ENCODE measurements at regions not wholly inside any gene's neighbourhood (a gene's known extent, or its start where the extent isn't known, plus 50 kb on each side); places are given as distances from the start of the nearest gene placed in this dataset.

DNA sequence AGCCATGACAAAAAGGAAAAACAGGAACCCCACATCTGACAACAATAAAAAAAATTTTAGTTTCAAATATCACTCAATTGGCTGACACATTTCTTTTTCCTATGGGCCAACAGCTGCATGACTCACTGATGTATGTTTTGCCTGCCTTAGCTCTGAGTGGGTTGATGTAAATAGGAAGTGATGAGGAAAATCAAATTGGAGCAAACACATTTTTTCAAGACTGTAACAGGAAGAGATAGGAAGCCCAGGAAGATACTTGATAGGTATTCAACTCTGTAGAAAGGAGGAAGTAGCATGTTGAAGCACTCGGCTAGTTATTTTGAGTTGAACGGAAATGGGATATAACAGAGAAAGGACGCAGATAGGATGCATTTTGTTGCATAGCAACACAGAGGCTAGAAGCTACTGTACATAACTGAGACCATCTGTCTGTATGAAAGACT, 168.0 kb upstream of the NR5A2 start:
- DNase-seq (ENCODE audit: low spot score), result peak; percentile 25
- CTCF ChIA-PET, result no interaction called here
- no peaks in the 10 kb centered on the region for H3K9me3 ChIP-seq (ENCODE audit: low read depth, low read length, poor library complexity, severe bottlenecking)
- H3K27ac ChIP-seq (ENCODE audit: low read depth, low read length, poor library complexity, severe bottlenecking), result no peak overlapping the region
- H3K36me3 ChIP-seq (ENCODE audit: insufficient read depth, low read length, poor library complexity, severe bottlenecking), result no peaks in the 10 kb centered on the region
- no TSS peak for BruUV-seq (replicated peaks)
- TF ChIP-seq, protein P1, sequence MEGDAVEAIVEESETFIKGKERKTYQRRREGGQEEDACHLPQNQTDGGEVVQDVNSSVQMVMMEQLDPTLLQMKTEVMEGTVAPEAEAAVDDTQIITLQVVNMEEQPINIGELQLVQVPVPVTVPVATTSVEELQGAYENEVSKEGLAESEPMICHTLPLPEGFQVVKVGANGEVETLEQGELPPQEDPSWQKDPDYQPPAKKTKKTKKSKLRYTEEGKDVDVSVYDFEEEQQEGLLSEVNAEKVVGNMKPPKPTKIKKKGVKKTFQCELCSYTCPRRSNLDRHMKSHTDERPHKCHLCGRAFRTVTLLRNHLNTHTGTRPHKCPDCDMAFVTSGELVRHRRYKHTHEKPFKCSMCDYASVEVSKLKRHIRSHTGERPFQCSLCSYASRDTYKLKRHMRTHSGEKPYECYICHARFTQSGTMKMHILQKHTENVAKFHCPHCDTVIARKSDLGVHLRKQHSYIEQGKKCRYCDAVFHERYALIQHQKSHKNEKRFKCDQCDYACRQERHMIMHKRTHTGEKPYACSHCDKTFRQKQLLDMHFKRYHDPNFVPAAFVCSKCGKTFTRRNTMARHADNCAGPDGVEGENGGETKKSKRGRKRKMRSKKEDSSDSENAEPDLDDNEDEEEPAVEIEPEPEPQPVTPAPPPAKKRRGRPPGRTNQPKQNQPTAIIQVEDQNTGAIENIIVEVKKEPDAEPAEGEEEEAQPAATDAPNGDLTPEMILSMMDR (conservative IDR thresholded peaks at IDR 0.05; ENCODE audit: low read depth, low read length), result no peak
- TF ChIP-seq EZH2 (IDR thresholded peaks at IDR 0.05; ENCODE audit: borderline replicate concordance, low read depth, low read length, poor library complexity, severe bottlenecking), result no peak
- H3K27me3 ChIP-seq (replicated peaks; ENCODE audit: insufficient read depth, low read depth, low read length, poor library complexity), result peaks cover 4% of the 10 kb centered on the region
- intact Hi-C loops (cut with micrococcal nuclease; ENCODE audit: unreplicated experiment), result no loop called here
- POLR2A ChIA-PET (ENCODE audit: low non-redundant PET), result no interaction called here
- H3K4me3 ChIP-seq (ENCODE audit: low read depth, low read length, poor library complexity, severe bottlenecking), result no peak overlapping the region
- H3K4me1 ChIP-seq (ENCODE audit: insufficient read depth, low read length, poor library complexity, severe bottlenecking), result peaks cover 13% of the 10 kb centered on the region

DNA sequence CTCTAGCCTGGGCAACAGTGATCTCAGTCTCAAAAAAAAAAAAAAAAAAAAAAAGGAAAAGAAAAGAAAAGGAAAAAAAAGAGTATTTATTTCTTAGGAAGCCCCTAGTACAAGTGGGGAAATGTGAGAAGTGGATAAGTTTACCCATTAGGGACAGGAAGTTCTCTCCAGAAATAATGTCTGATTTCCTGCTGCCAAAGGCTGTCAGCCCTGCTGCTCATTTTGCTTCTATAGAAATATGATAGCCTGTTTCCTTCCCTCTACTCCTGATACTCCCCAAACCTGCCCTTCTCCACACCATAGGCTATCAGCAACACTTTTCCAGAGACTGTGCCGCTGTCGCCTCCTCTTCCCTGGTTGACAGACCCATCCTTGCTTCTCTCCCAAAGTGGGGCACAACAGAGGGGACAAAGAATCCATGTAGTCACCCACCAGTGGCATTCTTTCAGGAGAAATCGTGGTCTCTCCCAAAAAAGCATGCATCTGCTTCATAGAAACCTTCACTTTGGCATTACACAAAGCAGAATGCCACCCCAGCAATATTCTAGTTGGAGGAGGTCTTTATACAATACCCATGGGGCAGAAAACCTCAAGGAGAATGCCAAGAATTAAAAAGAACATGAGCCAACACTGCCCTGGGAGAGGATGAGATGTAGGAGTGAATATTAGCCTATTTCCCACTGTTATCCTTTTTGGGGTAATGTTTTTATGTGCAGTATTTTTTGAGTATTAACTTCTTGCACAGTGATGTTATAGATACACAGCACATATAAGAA, 166.3 kb upstream of the NR5A2 start:
- peak; percentile 76 for DNase-seq (ENCODE audit: low spot score)
- no peak overlapping the region for H3K4me3 ChIP-seq (ENCODE audit: low read depth, low read length, poor library complexity, severe bottlenecking)
- no peaks in the 10 kb centered on the region for H3K9me3 ChIP-seq (ENCODE audit: low read depth, low read length, poor library complexity, severe bottlenecking)
- peaks cover 6% of the 10 kb centered on the region for H3K27me3 ChIP-seq (replicated peaks; ENCODE audit: insufficient read depth, low read depth, low read length, poor library complexity)
- intact Hi-C loops (cut with micrococcal nuclease; ENCODE audit: unreplicated experiment), result no loop called here
- H3K4me1 ChIP-seq (ENCODE audit: insufficient read depth, low read length, poor library complexity, severe bottlenecking), result peaks cover 13% of the 10 kb centered on the region
- POLR2A ChIA-PET (ENCODE audit: low non-redundant PET), result no interaction called here
- no peak for TF ChIP-seq EZH2 (IDR thresholded peaks at IDR 0.05; ENCODE audit: borderline replicate concordance, low read depth, low read length, poor library complexity, severe bottlenecking)
- TF ChIP-seq, protein P1 (conservative IDR thresholded peaks at IDR 0.05; ENCODE audit: low read depth, low read length), result no peak
- CTCF ChIA-PET, result no interaction called here
- H3K36me3 ChIP-seq (ENCODE audit: insufficient read depth, low read length, poor library complexity, severe bottlenecking), result no peaks in the 10 kb centered on the region
- no TSS peak for BruUV-seq (replicated peaks)
- H3K27ac ChIP-seq (ENCODE audit: low read depth, low read length, poor library complexity, severe bottlenecking), result no peak overlapping the region

DNA sequence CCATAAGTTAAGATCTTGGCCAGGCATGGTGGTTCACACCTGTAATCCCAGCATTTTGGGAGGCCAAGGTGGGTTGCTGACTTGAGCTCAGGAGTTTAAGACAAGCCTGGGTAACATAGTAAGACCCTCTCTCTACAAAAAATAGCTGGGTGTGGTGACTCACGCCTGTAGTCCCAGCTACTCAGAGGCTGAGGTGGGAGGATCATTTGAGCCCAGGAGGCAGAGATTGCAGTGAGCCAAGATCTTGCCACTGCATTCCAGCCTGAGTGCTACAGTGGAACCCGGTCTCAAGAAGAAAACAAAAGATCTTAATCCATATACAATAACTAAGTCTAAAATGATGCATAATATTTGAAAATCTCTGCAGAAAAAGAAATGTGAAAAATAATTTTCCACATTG, 165.5 kb upstream of the NR5A2 start:
- POLR2A ChIA-PET (ENCODE audit: low non-redundant PET), result no interaction called here
- CTCF ChIA-PET, result no interaction called here

More for the DNA sequence above, 165.5 kb upstream of the NR5A2 start:
- intact Hi-C loops (cut with micrococcal nuclease; ENCODE audit: unreplicated experiment), result no loop called here
- H3K27me3 ChIP-seq (replicated peaks; ENCODE audit: insufficient read depth, low read depth, low read length, poor library complexity), result peaks cover 6% of the 10 kb centered on the region
- no peaks in the 10 kb centered on the region for H3K9me3 ChIP-seq (ENCODE audit: low read depth, low read length, poor library complexity, severe bottlenecking)
- no TSS peak for BruUV-seq (replicated peaks)
- peaks cover 13% of the 10 kb centered on the region for H3K4me1 ChIP-seq (ENCODE audit: insufficient read depth, low read length, poor library complexity, severe bottlenecking)
- no peak for DNase-seq (ENCODE audit: low spot score)
- no peak for TF ChIP-seq EZH2 (IDR thresholded peaks at IDR 0.05; ENCODE audit: borderline replicate concordance, low read depth, low read length, poor library complexity, severe bottlenecking)
- TF ChIP-seq, protein P1 (conservative IDR thresholded peaks at IDR 0.05; ENCODE audit: low read depth, low read length), result no peak
- no peak overlapping the region for H3K4me3 ChIP-seq (ENCODE audit: low read depth, low read length, poor library complexity, severe bottlenecking)
- no peaks in the 10 kb centered on the region for H3K36me3 ChIP-seq (ENCODE audit: insufficient read depth, low read length, poor library complexity, severe bottlenecking)
- H3K27ac ChIP-seq (ENCODE audit: low read depth, low read length, poor library complexity, severe bottlenecking), result no peak overlapping the region

Measured in A673 (cell line).